ENCODE measurements at regions not wholly inside any gene's neighbourhood (a gene's known extent, or its start where the extent isn't known, plus 50 kb on each side); places are given as distances from the start of the nearest gene placed in this dataset.

- Histone ChIP-seq H3K27me3 (no peaks in the 10 kb centered on the region), H3K4me1 (no peaks in the 10 kb centered on the region), H3K36me3 (no peaks in the 10 kb centered on the region), H3K9me3 (no peaks in the 10 kb centered on the region), H3K27ac (no peak overlapping the region), H3K4me3 (no peak overlapping the region)
- 67% methylated on average over 8 of the region's 8 CpGs for WGBS (ENCODE audit: insufficient coverage, low coverage, low lambda C conversion rate, missing lambda C conversion rate)
- intact Hi-C loops (cut with DNase I) = no loop called here
- TF ChIP-seq CTCF (IDR thresholded peaks at IDR 0.05) = no peak
- no peak for TF ChIP-seq POLR2A (IDR thresholded peaks at IDR 0.05)
- DNase-seq (no peak), ATAC-seq (no peak)
These were observed 1440.3 kb downstream of the NCAM2 start for GRCh38 chr21:22438428-22439086.

GRCh38 chr21:22444990-22445389 is 1446.8 kb downstream of the NCAM2 start:
- DNase-seq (no peak), ATAC-seq (no peak)
- Histone ChIP-seq H3K4me3 (no peak overlapping the region), H3K9me3 (no peaks in the 10 kb centered on the region), H3K27me3 (no peaks in the 10 kb centered on the region), H3K36me3 (no peaks in the 10 kb centered on the region), H3K4me1 (no peaks in the 10 kb centered on the region), H3K27ac (no peak overlapping the region)
- no peak for TF ChIP-seq POLR2A (IDR thresholded peaks at IDR 0.05)
- no peak for TF ChIP-seq CTCF (IDR thresholded peaks at IDR 0.05)
- 50% methylated on average over 5 of the region's 5 CpGs for WGBS (ENCODE audit: insufficient coverage, low coverage, low lambda C conversion rate, missing lambda C conversion rate)
- intact Hi-C loops (cut with DNase I) = no loop called here

- no peak for DNase-seq
- intact Hi-C loops (cut with DNase I) = no loop called here
- Histone ChIP-seq H3K4me1 (no peaks in the 10 kb centered on the region), H3K27ac (no peak overlapping the region), H3K36me3 (no peaks in the 10 kb centered on the region), H3K27me3 (no peaks in the 10 kb centered on the region), H3K4me3 (no peak overlapping the region), H3K9me3 (no peaks in the 10 kb centered on the region)
- no peak for ATAC-seq
- no peak for TF ChIP-seq POLR2A (IDR thresholded peaks at IDR 0.05)
- no peak for TF ChIP-seq CTCF (IDR thresholded peaks at IDR 0.05)
- 75% methylated on average over 1 of the region's 1 CpG for WGBS (ENCODE audit: insufficient coverage, low coverage, low lambda C conversion rate, missing lambda C conversion rate)
These were observed 1452.3 kb downstream of the NCAM2 start for GRCh38 chr21:22450507-22450906.

- H3K36me3 ChIP-seq = no peaks in the 10 kb centered on the region
- no peaks in the 10 kb centered on the region for H3K27me3 ChIP-seq
- no peaks in the 10 kb centered on the region for H3K4me1 ChIP-seq
- no peaks in the 10 kb centered on the region for H3K9me3 ChIP-seq
- no peak overlapping the region for H3K4me3 ChIP-seq
- no peak overlapping the region for H3K27ac ChIP-seq
- intact Hi-C loops (cut with DNase I) = no loop called here
- ATAC-seq = no peak
- no peak for DNase-seq
- 37% methylated on average over 2 of the region's 2 CpGs for WGBS (ENCODE audit: insufficient coverage, low coverage, low lambda C conversion rate, missing lambda C conversion rate)
- TF ChIP-seq CTCF (IDR thresholded peaks at IDR 0.05) (no peak), POLR2A (IDR thresholded peaks at IDR 0.05) (no peak)
These were observed 1458.0 kb downstream of the NCAM2 start for GRCh38 chr21:22456241-22456640.

- H3K27ac ChIP-seq = no peak overlapping the region
- no peaks in the 10 kb centered on the region for H3K27me3 ChIP-seq
- ATAC-seq (no peak), DNase-seq (no peak)
- intact Hi-C loops (cut with DNase I) = no loop called here
- H3K4me3 ChIP-seq = no peak overlapping the region
- no peaks in the 10 kb centered on the region for H3K36me3 ChIP-seq
- no peaks in the 10 kb centered on the region for H3K9me3 ChIP-seq
- no peak for TF ChIP-seq POLR2A (IDR thresholded peaks at IDR 0.05)
- TF ChIP-seq CTCF (IDR thresholded peaks at IDR 0.05) = no peak
- WGBS (ENCODE audit: insufficient coverage, low coverage, low lambda C conversion rate, missing lambda C conversion rate) = 60% methylated on average over 1 of the region's 1 CpG
- no peaks in the 10 kb centered on the region for H3K4me1 ChIP-seq
These were observed 1470.7 kb downstream of the NCAM2 start for GRCh38 chr21:22468893-22469292.

Data from right lobe of liver (tissue), 6 donors.